ENCODE measurements at regions not wholly inside any gene's neighbourhood (a gene's known extent, or its start where the extent isn't known, plus 50 kb on each side); places are given as distances from the start of the nearest gene placed in this dataset.
A peak's percentile ranks its signal among the peaks of the same experiment; 100 is the strongest.

DNA sequence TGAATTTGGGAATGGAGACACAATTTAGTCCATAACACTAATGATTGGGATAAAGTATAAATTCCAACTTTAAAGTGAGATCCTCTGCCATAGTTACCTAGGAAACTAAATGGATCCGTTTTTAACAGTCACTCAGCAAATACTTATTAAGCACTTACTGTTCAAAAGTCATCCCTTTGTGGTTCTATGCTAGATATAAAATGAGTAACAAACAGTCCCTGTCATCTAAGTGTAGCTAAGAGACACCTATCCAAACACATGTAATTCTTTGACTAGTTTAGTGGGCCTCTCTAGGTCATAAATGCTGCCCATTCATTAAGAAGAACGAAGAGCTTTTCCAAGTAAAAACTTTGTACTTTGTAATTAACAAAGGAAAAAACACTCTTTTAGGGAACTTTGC lies 244.2 kb upstream of the CDIN1 start:
- H3K4ac ChIP-seq (ENCODE audit: low read length): no peak overlapping the region
- H3K14ac ChIP-seq (ENCODE audit: low read length): no peak overlapping the region
- no peak overlapping the region for H3K4me2 ChIP-seq (ENCODE audit: insufficient read depth, low read length, poor library complexity, severe bottlenecking)
- H3K18ac ChIP-seq (ENCODE audit: low read length): no peak overlapping the region
- H3K9me3 ChIP-seq (replicated peaks in 1 of 2; ENCODE audit: control insufficient read depth in 2 of 2, insufficient read depth in 1 of 2, low read depth in 1 of 2, low read length in 2 of 2): peaks cover 0 to 3% of the 10 kb centered on the region in 2 donors
- H3K9ac ChIP-seq (ENCODE audit: low read depth, low read length, poor library complexity): no peak overlapping the region
- no peak overlapping the region for H2AFZ ChIP-seq (ENCODE audit: low read length)
- no peak overlapping the region for H3K27ac ChIP-seq (replicated peaks; ENCODE audit: low read length)
- no peak overlapping the region for H2BK12ac ChIP-seq (ENCODE audit: low read length)
- WGBS, 2 donors (ENCODE audit: extremely low coverage in 2 of 2, insufficient read length in 2 of 2, insufficient replicate concordance in 1 of 2): no CpG with 5 or more reads among the region's 2 CpGs
- no peak overlapping the region for H2AK5ac ChIP-seq (ENCODE audit: low read depth, low read length)
- H3K27me3 ChIP-seq (ENCODE audit: control insufficient read depth in 3 of 3, insufficient read depth in 3 of 3, low read depth in 1 of 3, low read length in 3 of 3): no peaks in the 10 kb centered on the region
- H4K91ac ChIP-seq (ENCODE audit: low read depth, low read length, poor library complexity): no peak overlapping the region
- H3K36me3 ChIP-seq (replicated peaks in 1 of 2; ENCODE audit: control insufficient read depth in 2 of 2, insufficient read depth in 2 of 2, low read length in 2 of 2): no peaks in the 10 kb centered on the region
- H3K79me1 ChIP-seq (ENCODE audit: low read depth, low read length): no peaks in the 10 kb centered on the region
- H3K4me1 ChIP-seq (ENCODE audit: control insufficient read depth in 2 of 2, insufficient read depth in 1 of 2, low read depth in 1 of 2, low read length in 2 of 2): peaks cover 0 to 4% of the 10 kb centered on the region in 2 donors
- H3K23ac ChIP-seq (ENCODE audit: low read depth, low read length, poor library complexity): no peak overlapping the region
- no peak for DNase-seq (ENCODE audit: low spot score)
- H2BK120ac ChIP-seq (ENCODE audit: low read depth, low read length): no peak overlapping the region
- H2BK5ac ChIP-seq (ENCODE audit: low read length): no peak overlapping the region
- H4K8ac ChIP-seq (ENCODE audit: low read depth, low read length): no peak overlapping the region
- no peak overlapping the region for H3K4me3 ChIP-seq (ENCODE audit: low read length in 2 of 2)
- H2BK15ac ChIP-seq (ENCODE audit: low read length): no peak overlapping the region

- H3K9ac ChIP-seq (ENCODE audit: low read depth, low read length, poor library complexity): no peak overlapping the region
- peaks cover 0 to 3% of the 10 kb centered on the region in 2 donors for H3K9me3 ChIP-seq (replicated peaks in 1 of 2; ENCODE audit: control insufficient read depth in 2 of 2, insufficient read depth in 1 of 2, low read depth in 1 of 2, low read length in 2 of 2)
- H3K79me1 ChIP-seq (ENCODE audit: low read depth, low read length): no peaks in the 10 kb centered on the region
- H2BK12ac ChIP-seq (ENCODE audit: low read length): no peak overlapping the region
- no peak for DNase-seq (ENCODE audit: low spot score)
- H3K4me2 ChIP-seq (ENCODE audit: insufficient read depth, low read length, poor library complexity, severe bottlenecking): no peak overlapping the region
- H3K4me3 ChIP-seq (ENCODE audit: low read length in 2 of 2): no peak overlapping the region
- no peak overlapping the region for H3K4ac ChIP-seq (ENCODE audit: low read length)
- H3K27me3 ChIP-seq (ENCODE audit: control insufficient read depth in 3 of 3, insufficient read depth in 3 of 3, low read depth in 1 of 3, low read length in 3 of 3): no peaks in the 10 kb centered on the region
- H2AFZ ChIP-seq (ENCODE audit: low read length): no peak overlapping the region
- H3K27ac ChIP-seq (replicated peaks; ENCODE audit: low read length): no peak overlapping the region
- H4K91ac ChIP-seq (ENCODE audit: low read depth, low read length, poor library complexity): no peak overlapping the region
- no peak overlapping the region for H3K23ac ChIP-seq (ENCODE audit: low read depth, low read length, poor library complexity)
- H2BK5ac ChIP-seq (ENCODE audit: low read length): no peak overlapping the region
- peaks cover 0 to 4% of the 10 kb centered on the region in 2 donors for H3K4me1 ChIP-seq (ENCODE audit: control insufficient read depth in 2 of 2, insufficient read depth in 1 of 2, low read depth in 1 of 2, low read length in 2 of 2)
- no peak overlapping the region for H2BK15ac ChIP-seq (ENCODE audit: low read length)
- H4K8ac ChIP-seq (ENCODE audit: low read depth, low read length): no peak overlapping the region
- H3K18ac ChIP-seq (ENCODE audit: low read length): no peak overlapping the region
- WGBS, 2 donors (ENCODE audit: extremely low coverage in 2 of 2, insufficient read length in 2 of 2, insufficient replicate concordance in 1 of 2): no CpG with 5 or more reads among the region's 1 CpG
- no peak overlapping the region for H2AK5ac ChIP-seq (ENCODE audit: low read depth, low read length)
- H3K14ac ChIP-seq (ENCODE audit: low read length): no peak overlapping the region
- no peak overlapping the region for H2BK120ac ChIP-seq (ENCODE audit: low read depth, low read length)
- H3K36me3 ChIP-seq (replicated peaks in 1 of 2; ENCODE audit: control insufficient read depth in 2 of 2, insufficient read depth in 2 of 2, low read length in 2 of 2): no peaks in the 10 kb centered on the region
Observed at GRCh38 chr15:36335659-36336058, 243.8 kb upstream of the CDIN1 start.

GRCh38 chr15:36344887-36345286 lies 234.5 kb upstream of the CDIN1 start:
- no peak for DNase-seq (ENCODE audit: low spot score)
- H3K14ac ChIP-seq (ENCODE audit: low read length): peak overlapping the region; percentile 71
- no peak overlapping the region for H3K18ac ChIP-seq (ENCODE audit: low read length)
- no peak overlapping the region for H4K8ac ChIP-seq (ENCODE audit: low read depth, low read length)
- peak overlapping the region; percentile 47 for H2AFZ ChIP-seq (ENCODE audit: low read length)
- no peaks in the 10 kb centered on the region for H3K27me3 ChIP-seq (ENCODE audit: control insufficient read depth in 3 of 3, insufficient read depth in 3 of 3, low read depth in 1 of 3, low read length in 3 of 3)
- H3K36me3 ChIP-seq (replicated peaks in 1 of 2; ENCODE audit: control insufficient read depth in 2 of 2, insufficient read depth in 2 of 2, low read length in 2 of 2): no peaks in the 10 kb centered on the region
- no peak overlapping the region for H3K27ac ChIP-seq (replicated peaks; ENCODE audit: low read length)
- H4K91ac ChIP-seq (ENCODE audit: low read depth, low read length, poor library complexity): no peak overlapping the region
- no peak overlapping the region for H3K23ac ChIP-seq (ENCODE audit: low read depth, low read length, poor library complexity)
- no peak overlapping the region for H3K4ac ChIP-seq (ENCODE audit: low read length)
- no peaks in the 10 kb centered on the region for H3K4me1 ChIP-seq (ENCODE audit: control insufficient read depth in 2 of 2, insufficient read depth in 1 of 2, low read depth in 1 of 2, low read length in 2 of 2)
- no peak overlapping the region for H2BK5ac ChIP-seq (ENCODE audit: low read length)
- no peak overlapping the region for H2BK120ac ChIP-seq (ENCODE audit: low read depth, low read length)
- WGBS, 2 donors (ENCODE audit: extremely low coverage in 2 of 2, insufficient read length in 2 of 2, insufficient replicate concordance in 1 of 2): no CpG with 5 or more reads among the region's 2 CpGs
- H3K4me2 ChIP-seq (ENCODE audit: insufficient read depth, low read length, poor library complexity, severe bottlenecking): no peak overlapping the region
- no peak overlapping the region for H2BK12ac ChIP-seq (ENCODE audit: low read length)
- H3K79me1 ChIP-seq (ENCODE audit: low read depth, low read length): no peaks in the 10 kb centered on the region
- H3K9ac ChIP-seq (ENCODE audit: low read depth, low read length, poor library complexity): no peak overlapping the region
- H3K4me3 ChIP-seq (ENCODE audit: low read length in 2 of 2): no peak overlapping the region
- H3K9me3 ChIP-seq (replicated peaks in 1 of 2; ENCODE audit: control insufficient read depth in 2 of 2, insufficient read depth in 1 of 2, low read depth in 1 of 2, low read length in 2 of 2): peaks cover 0 to 4% of the 10 kb centered on the region in 2 donors
- H2AK5ac ChIP-seq (ENCODE audit: low read depth, low read length): no peak overlapping the region
- H2BK15ac ChIP-seq (ENCODE audit: low read length): no peak overlapping the region

DNA sequence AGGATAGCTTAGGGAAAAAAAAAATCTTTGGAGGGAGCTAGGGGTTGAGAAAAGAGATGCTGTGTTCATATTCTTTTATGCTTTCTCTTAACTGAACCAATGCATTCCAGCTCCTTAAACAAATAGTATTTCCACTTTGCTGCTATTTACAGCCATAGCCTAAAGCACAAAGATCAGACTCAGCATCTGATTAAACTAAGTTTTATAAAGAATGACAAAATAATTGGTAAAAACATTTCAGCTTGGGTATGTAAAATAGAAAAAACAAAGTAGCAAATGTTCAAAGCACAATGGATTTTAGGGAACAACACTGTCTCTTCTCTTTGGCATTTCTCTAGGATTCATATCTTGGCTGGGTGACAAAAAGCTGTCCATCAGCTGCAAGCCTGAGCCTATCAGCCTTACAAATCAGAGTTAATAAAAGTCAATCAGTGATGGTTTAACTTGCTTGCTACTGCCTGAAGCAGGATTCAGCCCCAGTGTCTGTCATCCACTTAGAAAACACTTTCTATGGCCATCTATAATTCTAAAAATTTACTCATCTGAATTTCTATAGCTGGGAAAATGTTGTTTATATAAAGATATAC lies 232.1 kb upstream of the CDIN1 start:
- H3K9me3 ChIP-seq (replicated peaks in 1 of 2; ENCODE audit: control insufficient read depth in 2 of 2, insufficient read depth in 1 of 2, low read depth in 1 of 2, low read length in 2 of 2): peaks cover 0 to 4% of the 10 kb centered on the region in 2 donors
- no peaks in the 10 kb centered on the region for H3K4me1 ChIP-seq (ENCODE audit: control insufficient read depth in 2 of 2, insufficient read depth in 1 of 2, low read depth in 1 of 2, low read length in 2 of 2)
- no peak overlapping the region for H4K91ac ChIP-seq (ENCODE audit: low read depth, low read length, poor library complexity)
- H3K9ac ChIP-seq (ENCODE audit: low read depth, low read length, poor library complexity): no peak overlapping the region
- no peak overlapping the region for H3K4me2 ChIP-seq (ENCODE audit: insufficient read depth, low read length, poor library complexity, severe bottlenecking)
- H2BK15ac ChIP-seq (ENCODE audit: low read length): no peak overlapping the region
- no peaks in the 10 kb centered on the region for H3K27me3 ChIP-seq (ENCODE audit: control insufficient read depth in 3 of 3, insufficient read depth in 3 of 3, low read depth in 1 of 3, low read length in 3 of 3)
- H2BK120ac ChIP-seq (ENCODE audit: low read depth, low read length): no peak overlapping the region
- H3K36me3 ChIP-seq (replicated peaks in 1 of 2; ENCODE audit: control insufficient read depth in 2 of 2, insufficient read depth in 2 of 2, low read length in 2 of 2): no peaks in the 10 kb centered on the region
- H3K18ac ChIP-seq (ENCODE audit: low read length): no peak overlapping the region
- no peak for DNase-seq (ENCODE audit: low spot score)
- no peak overlapping the region for H2BK12ac ChIP-seq (ENCODE audit: low read length)
- no peak overlapping the region for H2BK5ac ChIP-seq (ENCODE audit: low read length)
- H3K4me3 ChIP-seq (ENCODE audit: low read length in 2 of 2): no peak overlapping the region
- H2AFZ ChIP-seq (ENCODE audit: low read length): no peak overlapping the region
- H2AK5ac ChIP-seq (ENCODE audit: low read depth, low read length): no peak overlapping the region
- no peak overlapping the region for H3K4ac ChIP-seq (ENCODE audit: low read length)
- H3K14ac ChIP-seq (ENCODE audit: low read length): no peak overlapping the region
- H3K79me1 ChIP-seq (ENCODE audit: low read depth, low read length): no peaks in the 10 kb centered on the region
- no peak overlapping the region for H4K8ac ChIP-seq (ENCODE audit: low read depth, low read length)
- H3K23ac ChIP-seq (ENCODE audit: low read depth, low read length, poor library complexity): no peak overlapping the region
- H3K27ac ChIP-seq (replicated peaks; ENCODE audit: low read length): no peak overlapping the region
